ENCODE measurements at regions not wholly inside any gene's neighbourhood (a gene's known extent, or its start where the extent isn't known, plus 50 kb on each side); places are given as distances from the start of the nearest gene placed in this dataset.
A peak's percentile ranks its signal among the peaks of the same experiment; 100 is the strongest.

- H3K36me3 Mint-ChIP-seq (ENCODE audit: low read depth) = peaks cover 11% of the 10 kb centered on the region; the same call in 1 of the 2 replicates
- H3K9me3 Mint-ChIP-seq = peaks cover 10% of the 10 kb centered on the region
These were observed 169.1 kb upstream of the TBX3 start for GRCh38 chr12:114852976-114853529.

GRCh38 chr12:114851981-114852380, 168.0 kb upstream of the TBX3 start:
- peaks cover 6% of the 10 kb centered on the region for H3K4me1 Mint-ChIP-seq (ENCODE audit: low read depth)
- peaks cover 11% of the 10 kb centered on the region; the same call in 1 of the 2 replicates for H3K36me3 Mint-ChIP-seq (ENCODE audit: low read depth)
- H3K4me3 Mint-ChIP-seq = no peak overlapping the region
- no peak overlapping the region for H3K27ac Mint-ChIP-seq
- peaks cover 4% of the 10 kb centered on the region for H3K27me3 Mint-ChIP-seq (ENCODE audit: insufficient read depth)
- no peak for DNase-seq
- TF ChIP-seq, protein P1, sequence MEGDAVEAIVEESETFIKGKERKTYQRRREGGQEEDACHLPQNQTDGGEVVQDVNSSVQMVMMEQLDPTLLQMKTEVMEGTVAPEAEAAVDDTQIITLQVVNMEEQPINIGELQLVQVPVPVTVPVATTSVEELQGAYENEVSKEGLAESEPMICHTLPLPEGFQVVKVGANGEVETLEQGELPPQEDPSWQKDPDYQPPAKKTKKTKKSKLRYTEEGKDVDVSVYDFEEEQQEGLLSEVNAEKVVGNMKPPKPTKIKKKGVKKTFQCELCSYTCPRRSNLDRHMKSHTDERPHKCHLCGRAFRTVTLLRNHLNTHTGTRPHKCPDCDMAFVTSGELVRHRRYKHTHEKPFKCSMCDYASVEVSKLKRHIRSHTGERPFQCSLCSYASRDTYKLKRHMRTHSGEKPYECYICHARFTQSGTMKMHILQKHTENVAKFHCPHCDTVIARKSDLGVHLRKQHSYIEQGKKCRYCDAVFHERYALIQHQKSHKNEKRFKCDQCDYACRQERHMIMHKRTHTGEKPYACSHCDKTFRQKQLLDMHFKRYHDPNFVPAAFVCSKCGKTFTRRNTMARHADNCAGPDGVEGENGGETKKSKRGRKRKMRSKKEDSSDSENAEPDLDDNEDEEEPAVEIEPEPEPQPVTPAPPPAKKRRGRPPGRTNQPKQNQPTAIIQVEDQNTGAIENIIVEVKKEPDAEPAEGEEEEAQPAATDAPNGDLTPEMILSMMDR (IDR thresholded peaks at IDR 0.05) = no peak
- peaks cover 10% of the 10 kb centered on the region for H3K9me3 Mint-ChIP-seq

More at GRCh38 chr12:114852976-114853529, 169.1 kb upstream of the TBX3 start:
- DNase-seq = no peak
- Mint-ChIP-seq H3K27me3 (ENCODE audit: insufficient read depth) (peaks cover 7% of the 10 kb centered on the region), H3K27ac (no peak overlapping the region), H3K4me3 (no peak overlapping the region), H3K4me1 (ENCODE audit: low read depth) (peaks cover 6% of the 10 kb centered on the region)
- TF ChIP-seq, protein P1 (IDR thresholded peaks at IDR 0.05) = no peak

- Mint-ChIP-seq H3K4me3 (no peak overlapping the region), H3K9me3 (peaks cover 10% of the 10 kb centered on the region), H3K27me3 (ENCODE audit: insufficient read depth) (peaks cover 4% of the 10 kb centered on the region), H3K27ac (no peak overlapping the region), H3K36me3 (ENCODE audit: low read depth) (peaks cover 10% of the 10 kb centered on the region; the same call in 1 of the 2 replicates), H3K4me1 (ENCODE audit: low read depth) (peaks cover 6% of the 10 kb centered on the region)
- DNase-seq = no peak
- TF ChIP-seq, protein P1 (IDR thresholded peaks at IDR 0.05) = no peak
These were observed 166.8 kb upstream of the TBX3 start for GRCh38 chr12:114850661-114851275.

DNA sequence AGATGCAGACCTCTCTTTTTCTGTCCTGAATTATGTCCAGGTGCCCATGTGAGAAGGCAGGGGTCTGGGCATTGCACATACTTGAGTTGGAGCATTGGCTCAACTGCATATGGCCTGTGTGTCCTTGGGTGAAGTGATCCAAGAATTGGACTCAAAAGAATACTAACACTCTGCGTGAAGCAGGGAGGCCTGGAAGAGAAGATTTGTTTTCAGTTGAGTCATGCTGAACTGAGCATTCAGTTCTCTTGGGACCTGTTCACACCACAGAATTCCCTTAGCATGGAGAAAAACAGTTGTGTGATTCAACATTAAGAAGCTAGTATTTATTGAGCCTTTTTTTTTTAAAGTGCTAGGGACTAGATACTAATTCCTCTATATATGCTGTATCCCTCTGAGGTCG, 164.7 kb upstream of the TBX3 start:
- H3K36me3 Mint-ChIP-seq (ENCODE audit: low read depth) = no peaks in the 10 kb centered on the region
- TF ChIP-seq, protein P1 (IDR thresholded peaks at IDR 0.05) = no peak
- no peaks in the 10 kb centered on the region for H3K9me3 Mint-ChIP-seq
- peak; percentile 35 for DNase-seq
- H3K4me1 Mint-ChIP-seq (ENCODE audit: low read depth) = peaks cover 6% of the 10 kb centered on the region
- H3K27ac Mint-ChIP-seq = no peak overlapping the region
- H3K4me3 Mint-ChIP-seq = no peak overlapping the region
- H3K27me3 Mint-ChIP-seq (ENCODE audit: insufficient read depth) = no peaks in the 10 kb centered on the region; the same call in 1 of the 2 replicates

- peaks cover 6% of the 10 kb centered on the region for H3K4me1 Mint-ChIP-seq (ENCODE audit: low read depth)
- H3K36me3 Mint-ChIP-seq (ENCODE audit: low read depth) = no peaks in the 10 kb centered on the region
- H3K9me3 Mint-ChIP-seq = no peaks in the 10 kb centered on the region
- H3K27me3 Mint-ChIP-seq (ENCODE audit: insufficient read depth) = no peaks in the 10 kb centered on the region
- TF ChIP-seq, protein P1 (IDR thresholded peaks at IDR 0.05) = no peak
- H3K4me3 Mint-ChIP-seq = no peak overlapping the region
- H3K27ac Mint-ChIP-seq = no peak overlapping the region
- DNase-seq = no peak
These were observed 163.6 kb upstream of the TBX3 start for GRCh38 chr12:114847441-114848035.
